Activated CD8-positive, alpha-beta memory T cell treated with anti-CD3 and anti-CD28 coated beads, Interleukin-2, amount 10 ng/mL, durations not matched to agents 7 days and 5 days (primary cell): ENCODE measurements at regions not wholly inside any gene's neighbourhood (a gene's known extent, or its start where the extent isn't known, plus 50 kb on each side); places are given as distances from the start of the nearest gene placed in this dataset.

Experiments
- ATAC-seq: fragments of 150-1000 bp; cut with Tn5 transposase; one replicate; pipeline ENCODE4 v1.10.0; 2021; ENCODE audit warnings: moderate library complexity
- CTCF ChIA-PET: fragments of 350-600 bp; sonication (Branson Sonifier 250); formaldehyde crosslinking; loops from one replicate; lab custom pipeline; 2021; ENCODE audit warnings: antibody characterized with exemption; lab: Charles Lee
- DNase-seq: peaks from one replicate; pipeline ENCODE4 v3.0.0-alpha.2; 2020
- H3K27ac Mint-ChIP-seq: one replicate; pipeline ENCODE4 v1.8.0; 2021; ENCODE audit warnings: mild to moderate bottlenecking, mixed read lengths
- H3K27me3 Mint-ChIP-seq: one replicate; pipeline ENCODE4 v1.8.0; 2021; ENCODE audit warnings: mixed read lengths
- H3K36me3 Mint-ChIP-seq: one replicate; pipeline ENCODE4 v1.8.0; 2021; ENCODE audit warnings: mild to moderate bottlenecking, mixed read lengths
- H3K4me1 Mint-ChIP-seq: one replicate; pipeline ENCODE4 v1.8.0; 2021; ENCODE audit warnings: mixed read lengths
- H3K4me3 Mint-ChIP-seq: one replicate; pipeline ENCODE4 v1.8.0; 2021; ENCODE audit warnings: mild to moderate bottlenecking, moderate library complexity, mixed read lengths
- H3K9me3 Mint-ChIP-seq: one replicate; pipeline ENCODE4 v1.8.0; 2022; ENCODE audit warnings: low read depth, mixed read lengths

DNA sequence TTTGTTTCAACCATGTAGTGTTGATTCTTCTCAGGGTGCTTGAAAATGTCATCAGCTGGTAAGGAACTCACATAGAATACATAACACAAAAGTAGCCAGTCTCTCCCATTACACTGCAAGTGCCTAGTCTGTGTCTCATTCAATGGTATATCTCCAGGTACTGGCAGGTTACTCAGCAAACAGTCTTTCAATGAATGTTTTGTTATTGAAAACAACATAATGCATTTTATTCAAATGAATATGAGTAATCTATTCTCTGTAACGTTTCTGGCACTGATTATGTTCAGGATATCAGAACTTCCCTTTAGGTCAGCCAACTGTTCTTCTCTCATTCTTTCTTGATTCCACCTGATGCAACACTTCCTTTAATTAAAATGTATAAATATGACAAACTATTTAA is 68.0 kb upstream of the SLITRK1 start:
- no peaks in the 10 kb centered on the region for H3K36me3 Mint-ChIP-seq
- H3K4me1 Mint-ChIP-seq, result no peaks in the 10 kb centered on the region
- no peaks in the 10 kb centered on the region for H3K9me3 Mint-ChIP-seq
- CTCF ChIA-PET, result no interaction called here
- H3K4me3 Mint-ChIP-seq, result no peak overlapping the region
- DNase-seq (no peak), ATAC-seq (no peak)
- H3K27ac Mint-ChIP-seq, result no peak overlapping the region
- no peaks in the 10 kb centered on the region for H3K27me3 Mint-ChIP-seq

DNA sequence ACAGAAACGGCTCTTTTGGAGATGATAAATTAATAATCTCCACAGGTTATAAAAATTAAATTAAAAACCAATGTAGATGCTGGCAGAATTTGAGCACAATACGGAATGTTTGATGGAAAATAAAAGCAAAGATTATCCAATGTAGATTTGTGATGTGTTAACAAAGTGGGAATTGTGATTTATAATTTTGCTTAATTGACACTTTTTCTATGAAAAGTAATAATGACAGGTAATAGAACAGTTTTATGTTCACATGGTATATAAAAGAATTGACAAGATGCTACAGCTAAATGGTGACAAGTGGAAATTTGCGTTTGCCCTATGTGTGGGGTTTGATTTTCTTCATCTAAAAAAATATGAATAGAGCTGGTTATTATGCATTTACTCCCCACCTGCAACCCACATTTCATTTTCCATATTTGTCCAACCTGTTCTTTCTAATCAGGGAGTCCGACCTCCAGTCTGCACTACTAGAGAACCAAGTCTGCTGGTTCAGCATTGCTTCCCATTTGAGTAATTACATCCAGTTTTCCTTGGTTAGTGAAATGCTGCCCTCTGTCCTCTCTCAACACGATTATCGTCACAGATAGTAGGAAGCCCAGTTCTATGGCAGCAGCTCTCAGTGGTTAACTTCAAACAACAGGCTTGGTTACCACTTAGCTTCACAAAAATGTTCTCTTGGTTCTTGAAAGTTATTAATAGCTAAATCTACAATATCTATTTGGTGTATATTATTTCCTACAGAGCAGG is 61.4 kb upstream of the SLITRK1 start:
- no peak for ATAC-seq
- Mint-ChIP-seq H3K9me3 (no peaks in the 10 kb centered on the region), H3K27ac (no peak overlapping the region), H3K4me3 (no peak overlapping the region), H3K4me1 (no peaks in the 10 kb centered on the region), H3K27me3 (no peaks in the 10 kb centered on the region), H3K36me3 (no peaks in the 10 kb centered on the region)
- CTCF ChIA-PET, result no interaction called here
- DNase-seq, result no peak

DNA sequence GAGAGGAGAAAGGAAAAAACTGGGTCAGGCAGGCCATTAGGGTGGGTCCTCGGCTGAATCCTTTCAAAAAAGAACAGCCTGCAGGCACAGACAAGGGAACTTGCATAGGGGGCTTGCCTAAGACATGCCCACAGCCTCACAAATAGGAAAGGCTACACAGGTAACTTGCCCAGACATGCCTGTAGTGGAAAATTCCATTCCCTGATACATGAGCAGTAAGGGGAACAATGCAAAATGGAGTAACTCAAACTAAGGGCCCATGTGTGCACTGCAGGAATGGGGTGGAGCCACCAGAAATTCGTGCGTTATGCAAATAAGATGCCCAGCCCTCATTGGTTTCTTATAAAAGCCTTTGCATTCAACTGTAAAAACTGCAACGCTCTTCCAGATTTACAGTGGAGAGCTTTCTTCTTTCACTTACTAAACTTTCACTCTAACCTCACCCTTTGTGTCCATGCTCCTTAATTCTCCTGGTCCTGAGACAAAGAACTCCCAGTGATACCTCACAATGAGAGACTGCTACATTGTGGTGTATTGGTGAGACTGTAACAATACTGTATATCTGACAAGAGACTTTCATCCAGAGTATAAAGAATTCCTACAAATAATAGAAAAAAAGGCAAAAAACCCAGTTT is 59.5 kb upstream of the SLITRK1 start:
- ATAC-seq, result no peak
- Mint-ChIP-seq H3K27me3 (no peaks in the 10 kb centered on the region), H3K4me3 (no peak overlapping the region), H3K36me3 (no peaks in the 10 kb centered on the region), H3K4me1 (no peaks in the 10 kb centered on the region), H3K9me3 (no peaks in the 10 kb centered on the region), H3K27ac (no peak overlapping the region)
- CTCF ChIA-PET, result no interaction called here
- no peak for DNase-seq

DNA sequence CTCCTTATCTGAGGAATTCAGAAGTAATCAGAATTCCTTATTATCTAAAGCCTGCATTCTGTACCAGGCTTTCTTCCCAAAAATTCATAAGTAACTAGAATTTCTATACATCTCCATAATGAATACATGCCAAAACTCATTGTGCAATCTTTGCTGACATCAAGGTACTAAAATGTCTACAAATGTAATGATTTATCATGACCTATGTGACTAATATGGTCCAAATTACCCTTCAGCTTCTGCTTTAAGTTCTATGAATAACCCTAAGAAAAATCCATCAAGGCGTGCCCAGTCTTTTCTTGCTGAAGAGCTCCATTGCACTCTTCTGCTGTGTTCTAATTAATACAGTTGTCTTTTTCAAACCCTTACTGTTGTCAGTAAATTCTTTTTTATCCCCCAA is 58.5 kb upstream of the SLITRK1 start:
- H3K36me3 Mint-ChIP-seq, result no peaks in the 10 kb centered on the region
- DNase-seq, result no peak
- ATAC-seq, result no peak
- CTCF ChIA-PET, result no interaction called here
- H3K9me3 Mint-ChIP-seq, result no peaks in the 10 kb centered on the region
- H3K27ac Mint-ChIP-seq, result no peak overlapping the region
- no peaks in the 10 kb centered on the region for H3K27me3 Mint-ChIP-seq
- H3K4me1 Mint-ChIP-seq, result no peaks in the 10 kb centered on the region
- H3K4me3 Mint-ChIP-seq, result no peak overlapping the region

DNA sequence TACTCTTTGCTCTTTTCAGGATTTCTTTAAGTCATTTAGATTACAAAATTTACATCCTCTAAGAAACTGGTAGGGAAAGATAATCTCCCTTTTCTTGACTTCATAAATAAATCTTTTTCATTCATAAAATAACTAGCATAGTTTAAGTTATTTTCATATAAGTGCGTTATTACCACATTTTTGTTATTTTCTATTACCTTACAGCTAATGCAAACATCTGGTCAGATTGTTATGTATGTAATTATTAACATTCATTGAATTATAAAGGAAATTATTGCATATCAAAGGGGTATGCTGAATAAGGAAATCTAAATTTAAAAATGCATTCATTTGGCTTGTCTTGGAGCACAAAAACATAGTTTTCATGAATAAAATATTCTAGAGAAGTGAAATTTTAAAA is 55.3 kb upstream of the SLITRK1 start:
- CTCF ChIA-PET, result no interaction called here
- no peaks in the 10 kb centered on the region for H3K36me3 Mint-ChIP-seq
- DNase-seq, result no peak
- H3K9me3 Mint-ChIP-seq, result no peaks in the 10 kb centered on the region
- no peak for ATAC-seq
- H3K27me3 Mint-ChIP-seq, result no peaks in the 10 kb centered on the region
- H3K27ac Mint-ChIP-seq, result no peak overlapping the region
- no peak overlapping the region for H3K4me3 Mint-ChIP-seq
- H3K4me1 Mint-ChIP-seq, result no peaks in the 10 kb centered on the region

DNA sequence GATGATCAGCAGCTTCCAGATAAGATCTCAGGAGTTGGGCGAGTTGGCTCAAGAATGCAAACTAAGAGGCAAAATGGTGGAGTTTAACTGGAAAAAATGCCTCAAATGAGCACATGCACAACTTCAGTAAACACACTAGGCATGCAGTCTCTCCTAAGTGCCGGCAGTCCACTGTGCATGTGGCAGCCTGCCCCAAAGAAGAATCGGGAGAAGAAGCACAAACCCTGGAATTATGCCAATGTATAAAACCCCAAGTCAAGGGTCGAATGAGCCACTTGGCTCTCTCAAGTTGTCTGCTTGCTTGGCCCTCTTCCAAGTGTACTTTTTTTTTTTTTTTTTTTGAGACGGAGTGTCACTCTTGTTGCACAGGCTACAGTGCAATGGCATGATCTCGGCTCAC is 53.3 kb upstream of the SLITRK1 start:
- Mint-ChIP-seq H3K27ac (no peak overlapping the region), H3K4me1 (no peaks in the 10 kb centered on the region), H3K9me3 (no peaks in the 10 kb centered on the region), H3K4me3 (no peak overlapping the region), H3K27me3 (no peaks in the 10 kb centered on the region), H3K36me3 (no peaks in the 10 kb centered on the region)
- no peak for DNase-seq
- CTCF ChIA-PET, result no interaction called here
- ATAC-seq, result no peak
